ENCODE measurements at regions not wholly inside any gene's neighbourhood (a gene's known extent, or its start where the extent isn't known, plus 50 kb on each side); places are given as distances from the start of the nearest gene placed in this dataset.
"Not testable (repeated sequence)": the region's sequence is repeated elsewhere in the genome, so short reads cannot be mapped to it uniquely, and the experiment has no call there.

DNA sequence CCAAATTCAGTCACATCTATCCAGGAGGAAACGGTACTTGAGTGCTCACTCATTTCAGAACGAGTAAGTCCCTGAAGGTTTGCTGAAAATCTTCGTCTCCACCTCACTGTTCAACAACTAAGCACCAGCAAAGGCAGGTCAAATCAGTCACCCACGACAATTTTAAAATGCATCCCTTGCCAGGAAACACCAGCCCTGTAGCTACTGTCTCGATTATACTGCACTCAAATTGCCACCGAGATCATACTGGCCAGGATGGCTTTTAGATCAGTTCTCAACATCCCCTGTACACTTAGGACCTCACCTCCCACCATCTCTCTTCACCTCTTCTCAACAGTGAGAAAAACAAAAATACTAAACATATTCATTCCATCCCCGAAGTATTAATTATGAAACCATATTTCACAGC lies 298.6 kb downstream of the AGTPBP1 start:
- peaks cover 4% of the 10 kb centered on the region for H3K9me3 Mint-ChIP-seq
- no peak overlapping the region for H3K27ac Mint-ChIP-seq
- DNase-seq = no peak
- H3K27me3 Mint-ChIP-seq = no peaks in the 10 kb centered on the region
- H3K36me3 Mint-ChIP-seq (ENCODE audit: low read depth) = no peaks in the 10 kb centered on the region
- no peaks in the 10 kb centered on the region for H3K4me1 Mint-ChIP-seq
- intact Hi-C loops (cut with micrococcal nuclease) = no loop called here
- no peak overlapping the region for H3K4me3 Mint-ChIP-seq

GRCh38 chr9:85439791-85440190 lies 302.0 kb downstream of the AGTPBP1 start:
- no peaks in the 10 kb centered on the region for H3K36me3 Mint-ChIP-seq (ENCODE audit: low read depth)

DNA sequence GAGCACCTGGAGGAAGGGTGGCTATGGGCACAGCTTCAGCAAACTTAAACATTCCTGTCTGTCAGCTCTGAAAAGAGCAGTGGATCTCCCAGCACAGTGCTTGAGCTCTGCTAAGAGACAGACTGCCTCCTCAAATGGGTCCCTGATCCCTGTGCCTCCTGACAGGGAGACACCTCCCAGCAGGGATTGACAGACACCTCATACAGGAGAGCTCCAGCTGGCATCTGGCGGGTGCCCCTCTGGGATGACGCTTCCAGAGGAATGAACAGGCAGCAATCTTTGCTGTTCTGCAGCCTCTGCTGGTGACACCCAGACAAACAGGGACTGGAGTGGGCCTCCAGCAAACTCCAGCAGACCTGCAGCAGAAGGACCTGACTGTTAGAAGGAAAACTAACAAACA lies 307.8 kb downstream of the AGTPBP1 start:
- H3K27ac Mint-ChIP-seq; H3K36me3 Mint-ChIP-seq (ENCODE audit: low read depth); H3K4me1 Mint-ChIP-seq; intact Hi-C loops (cut with micrococcal nuclease); H3K9me3 Mint-ChIP-seq; H3K4me3 Mint-ChIP-seq; DNase-seq: not testable (repeated sequence)
- peaks cover 12% of the 10 kb centered on the region for H3K27me3 Mint-ChIP-seq

More at GRCh38 chr9:85439791-85440190, 302.0 kb downstream of the AGTPBP1 start:
- peaks cover 7% of the 10 kb centered on the region for H3K27me3 Mint-ChIP-seq
- DNase-seq = no peak
- H3K4me1 Mint-ChIP-seq = no peaks in the 10 kb centered on the region
- no peak overlapping the region for H3K4me3 Mint-ChIP-seq
- intact Hi-C loops (cut with micrococcal nuclease) = no loop called here
- no peak overlapping the region for H3K27ac Mint-ChIP-seq
- no peaks in the 10 kb centered on the region for H3K9me3 Mint-ChIP-seq

DNA sequence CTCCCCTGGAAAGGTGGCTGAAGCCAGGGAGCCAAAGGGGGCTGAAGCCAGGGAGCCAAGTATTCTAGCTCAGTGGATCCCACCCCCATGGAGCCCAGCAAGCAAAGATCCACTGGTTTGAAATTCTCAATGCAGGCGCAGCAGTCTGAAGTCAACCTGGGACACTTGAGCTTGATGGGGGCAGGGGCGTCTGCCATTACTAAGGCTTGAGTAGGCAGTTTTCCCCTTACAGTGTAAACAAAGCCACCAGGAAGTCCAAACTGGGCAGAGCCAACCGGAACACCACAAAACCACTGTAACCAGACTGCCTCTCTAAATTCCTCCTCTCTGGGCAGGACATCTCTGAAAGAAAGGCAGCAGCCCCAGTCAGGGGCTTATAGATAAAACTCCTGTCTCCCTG lies 308.2 kb downstream of the AGTPBP1 start:
- intact Hi-C loops (cut with micrococcal nuclease); H3K4me3 Mint-ChIP-seq; H3K4me1 Mint-ChIP-seq; DNase-seq; H3K36me3 Mint-ChIP-seq (ENCODE audit: low read depth); H3K27ac Mint-ChIP-seq; H3K9me3 Mint-ChIP-seq: not testable (repeated sequence)
- peaks cover 12% of the 10 kb centered on the region for H3K27me3 Mint-ChIP-seq

DNA sequence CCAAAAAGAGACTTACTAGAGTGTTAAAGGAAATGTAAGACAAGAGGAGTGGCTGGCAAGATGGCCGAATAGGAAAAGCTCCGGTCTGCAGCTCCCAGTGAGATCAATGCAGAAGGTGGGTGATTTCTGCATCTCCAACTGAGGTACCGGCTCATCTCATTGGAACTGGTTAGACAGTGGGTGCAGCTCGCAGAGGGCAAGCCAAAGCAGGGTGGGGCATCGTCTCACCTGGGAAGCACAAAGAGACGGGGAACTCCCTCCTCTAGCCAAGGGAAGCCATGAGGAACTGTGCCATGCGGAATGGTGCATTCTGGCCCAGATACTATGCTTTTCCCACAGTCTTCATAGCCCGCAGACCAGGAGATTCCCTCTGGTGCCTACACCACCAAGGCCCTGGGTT lies 308.7 kb downstream of the AGTPBP1 start:
- intact Hi-C loops (cut with micrococcal nuclease) = no loop called here
- peaks cover 12% of the 10 kb centered on the region for H3K27me3 Mint-ChIP-seq
- H3K9me3 Mint-ChIP-seq = no peaks in the 10 kb centered on the region
- H3K27ac Mint-ChIP-seq = no peak overlapping the region
- DNase-seq = no peak
- H3K4me3 Mint-ChIP-seq = no peak overlapping the region
- no peaks in the 10 kb centered on the region for H3K36me3 Mint-ChIP-seq (ENCODE audit: low read depth)
- no peaks in the 10 kb centered on the region for H3K4me1 Mint-ChIP-seq

DNA sequence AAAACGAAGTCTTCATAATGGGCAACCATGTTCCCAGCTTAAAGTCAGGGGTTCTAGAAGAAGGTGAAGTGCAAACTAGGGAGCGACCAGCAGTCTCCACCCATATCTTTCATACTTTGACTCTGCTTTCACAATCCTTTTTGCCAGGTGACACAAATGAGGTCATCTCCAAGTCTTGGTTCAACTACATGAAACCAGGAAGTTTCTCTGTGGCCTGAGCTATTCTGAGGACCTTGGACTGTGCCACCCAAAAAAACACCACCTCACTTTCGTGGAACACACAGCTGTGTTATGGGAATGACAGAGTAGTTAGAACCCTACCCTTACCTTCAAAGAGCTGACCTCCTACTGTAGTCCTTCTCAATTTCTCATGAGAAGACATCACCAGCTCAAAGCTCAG lies 309.2 kb downstream of the AGTPBP1 start:
- peaks cover 12% of the 10 kb centered on the region for H3K27me3 Mint-ChIP-seq
- H3K27ac Mint-ChIP-seq = no peak overlapping the region
- H3K4me1 Mint-ChIP-seq = no peaks in the 10 kb centered on the region
- no peak overlapping the region for H3K4me3 Mint-ChIP-seq
- no peak for DNase-seq
- H3K36me3 Mint-ChIP-seq (ENCODE audit: low read depth) = no peaks in the 10 kb centered on the region
- no peaks in the 10 kb centered on the region for H3K9me3 Mint-ChIP-seq
- intact Hi-C loops (cut with micrococcal nuclease) = no loop called here

DNA sequence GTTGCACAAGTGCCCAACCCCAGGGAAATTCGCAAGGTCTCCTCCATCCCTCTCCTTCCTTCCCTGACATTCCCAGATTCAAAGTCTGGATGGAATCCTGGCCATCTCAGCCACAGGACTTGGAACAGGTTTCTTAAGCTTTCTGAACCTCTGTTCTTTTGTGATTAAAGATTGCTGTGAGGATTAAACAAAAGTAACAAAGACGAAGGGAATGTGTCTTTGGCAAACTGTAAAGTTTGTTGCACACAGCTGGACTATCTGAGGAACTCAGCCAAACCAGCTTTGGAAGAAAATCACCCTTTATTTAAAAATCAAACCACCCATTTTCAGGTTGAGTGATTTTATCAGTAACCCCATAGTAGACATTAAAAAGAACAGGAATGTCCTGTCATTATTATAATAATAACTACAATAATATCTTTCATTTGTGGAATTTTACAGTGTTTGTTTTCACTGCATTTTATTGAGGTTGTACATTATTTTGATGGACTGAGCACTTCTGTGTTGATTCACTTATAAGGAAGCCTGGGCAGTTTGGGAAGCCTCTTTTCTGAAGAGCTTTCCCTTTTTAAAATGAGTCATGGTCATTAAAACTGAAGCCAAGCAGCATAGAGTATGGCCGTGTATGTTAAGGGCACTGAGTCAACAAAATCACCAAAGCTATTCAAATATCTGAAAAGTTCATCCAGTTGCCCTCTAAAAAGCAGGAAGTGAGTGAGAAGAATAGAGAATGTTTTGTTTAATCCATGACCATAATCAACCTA lies 310.2 kb downstream of the AGTPBP1 start:
- H3K4me1 Mint-ChIP-seq = no peaks in the 10 kb centered on the region
- H3K27me3 Mint-ChIP-seq = peaks cover 11% of the 10 kb centered on the region
- DNase-seq = no peak
- no peak overlapping the region for H3K27ac Mint-ChIP-seq
- H3K9me3 Mint-ChIP-seq = no peaks in the 10 kb centered on the region
- H3K36me3 Mint-ChIP-seq (ENCODE audit: low read depth) = no peaks in the 10 kb centered on the region
- intact Hi-C loops (cut with micrococcal nuclease) = no loop called here
- H3K4me3 Mint-ChIP-seq = no peak overlapping the region

DNA sequence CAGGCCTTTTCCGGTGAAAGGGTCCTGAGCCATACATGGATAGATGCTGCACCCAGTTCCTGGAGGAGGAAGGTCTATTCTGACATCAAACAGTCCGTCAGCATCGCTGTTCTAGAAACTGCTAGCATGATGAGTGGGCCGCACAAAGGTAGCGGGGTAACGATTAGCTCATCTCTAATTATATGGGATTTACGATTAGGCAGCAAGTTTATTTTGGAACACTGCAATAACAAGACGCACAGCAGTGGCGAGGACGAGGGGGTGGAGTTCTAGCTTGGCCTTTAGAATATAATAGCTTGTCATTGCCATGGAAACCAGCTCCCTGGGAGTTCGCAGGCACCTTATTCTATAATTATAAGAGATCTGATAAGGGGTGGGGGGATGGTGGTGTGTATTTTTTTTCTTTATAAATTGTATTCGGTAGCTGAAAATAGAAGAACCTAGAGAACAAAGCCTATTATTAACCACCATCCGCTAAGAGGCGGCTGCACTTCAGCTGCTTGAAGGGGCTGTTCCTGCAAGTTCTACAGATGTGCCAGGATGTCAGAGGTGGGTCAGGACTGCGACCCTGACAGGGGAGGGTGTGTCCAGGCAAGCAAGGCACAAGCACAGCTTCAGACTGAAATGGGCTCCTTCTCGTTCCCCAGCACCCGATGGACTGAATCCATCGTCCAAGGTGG lies 311.0 kb downstream of the AGTPBP1 start:
- no peaks in the 10 kb centered on the region for H3K4me1 Mint-ChIP-seq
- H3K27ac Mint-ChIP-seq = no peak overlapping the region
- peaks cover 12% of the 10 kb centered on the region for H3K27me3 Mint-ChIP-seq
- no peaks in the 10 kb centered on the region for H3K9me3 Mint-ChIP-seq
- no peaks in the 10 kb centered on the region for H3K36me3 Mint-ChIP-seq (ENCODE audit: low read depth)
- no peak overlapping the region for H3K4me3 Mint-ChIP-seq
- intact Hi-C loops (cut with micrococcal nuclease) = no loop called here
- no peak for DNase-seq

DNA sequence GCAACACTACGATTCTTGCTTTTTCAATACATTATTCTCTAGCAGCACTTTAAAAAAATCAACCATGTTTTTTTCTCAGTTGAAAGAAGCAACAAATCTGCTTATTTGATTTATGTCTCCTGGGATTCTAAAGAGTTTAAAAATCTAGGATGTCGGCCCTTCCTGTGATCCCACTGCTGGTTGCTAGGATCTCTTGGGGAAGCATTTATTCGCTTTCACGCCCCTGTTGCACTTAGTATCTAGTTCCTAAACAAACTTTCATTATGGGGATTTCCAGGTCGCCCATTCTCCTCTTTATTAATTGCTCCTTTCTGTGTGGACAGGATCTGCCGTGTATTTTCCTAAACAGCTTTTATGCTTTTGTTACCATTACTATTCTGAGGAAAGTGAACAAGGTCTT lies 313.5 kb downstream of the AGTPBP1 start:
- Mint-ChIP-seq H3K4me1 (peaks cover 2% of the 10 kb centered on the region), H3K27me3 (peaks cover 7% of the 10 kb centered on the region), H3K4me3 (no peak overlapping the region), H3K27ac (no peak overlapping the region), H3K9me3 (no peaks in the 10 kb centered on the region), H3K36me3 (ENCODE audit: low read depth) (no peaks in the 10 kb centered on the region)
- intact Hi-C loops (cut with micrococcal nuclease) = loop anchor here (10.0 kb wide), 1 partner anchor 187 kb away; no protein-coding TSS in a partner anchor
- DNase-seq = no peak

DNA sequence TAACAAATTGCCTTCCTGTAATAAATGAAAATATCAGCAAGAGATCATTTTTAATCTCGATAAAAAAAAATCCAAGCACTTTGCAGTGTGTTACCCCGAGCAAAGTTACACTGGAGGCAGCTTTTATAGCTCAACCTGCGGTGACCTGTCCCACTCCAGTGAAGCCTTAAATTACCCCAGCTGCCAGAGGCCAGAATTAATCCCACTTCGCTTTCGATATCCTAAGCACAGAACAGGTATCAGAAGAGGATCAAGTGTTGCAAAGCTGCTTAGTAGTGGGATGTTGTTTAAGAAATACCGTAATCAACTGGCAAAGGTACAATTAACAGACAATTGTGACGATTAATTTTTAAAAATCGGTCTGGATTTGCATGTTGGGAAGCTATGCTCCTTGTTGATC lies 314.0 kb downstream of the AGTPBP1 start:
- no peak for DNase-seq
- Mint-ChIP-seq H3K4me3 (no peak overlapping the region), H3K27ac (no peak overlapping the region), H3K27me3 (peaks cover 7% of the 10 kb centered on the region), H3K4me1 (peaks cover 2% of the 10 kb centered on the region), H3K36me3 (ENCODE audit: low read depth) (no peaks in the 10 kb centered on the region), H3K9me3 (no peaks in the 10 kb centered on the region)
- intact Hi-C loops (cut with micrococcal nuclease) = loop anchor here (10.0 kb wide), 1 partner anchor 187 kb away; no protein-coding TSS in a partner anchor

- no peak overlapping the region for H3K4me3 Mint-ChIP-seq
- no peaks in the 10 kb centered on the region for H3K9me3 Mint-ChIP-seq
- peak; percentile 85 for DNase-seq
- no peaks in the 10 kb centered on the region for H3K36me3 Mint-ChIP-seq (ENCODE audit: low read depth)
- intact Hi-C loops (cut with micrococcal nuclease) = loop anchor here (1.0 to 10.0 kb wide), 2 partner anchors 190 to 1028 kb away; no protein-coding TSS in a partner anchor
- H3K27me3 Mint-ChIP-seq = peaks cover 7% of the 10 kb centered on the region
- peaks cover 2% of the 10 kb centered on the region for H3K4me1 Mint-ChIP-seq
- H3K27ac Mint-ChIP-seq = no peak overlapping the region
Measured at GRCh38 chr9:85425153-85425611, 316.6 kb downstream of the AGTPBP1 start.

- intact Hi-C loops (cut with micrococcal nuclease) = loop anchor here (10.0 kb wide), 1 partner anchor 191 kb away; no protein-coding TSS in a partner anchor
- no peak for DNase-seq
- Mint-ChIP-seq H3K27me3 (peaks cover 7% of the 10 kb centered on the region), H3K4me3 (no peak overlapping the region), H3K4me1 (peaks cover 2% of the 10 kb centered on the region), H3K36me3 (ENCODE audit: low read depth) (no peaks in the 10 kb centered on the region), H3K9me3 (no peaks in the 10 kb centered on the region), H3K27ac (no peak overlapping the region)
Measured at GRCh38 chr9:85423422-85423821, 318.3 kb downstream of the AGTPBP1 start.

- no peak overlapping the region for H3K4me3 Mint-ChIP-seq
- peaks cover 7% of the 10 kb centered on the region for H3K27me3 Mint-ChIP-seq
- no peaks in the 10 kb centered on the region for H3K9me3 Mint-ChIP-seq
- intact Hi-C loops (cut with micrococcal nuclease) = loop anchor here (10.0 kb wide), 1 partner anchor 193 kb away; no protein-coding TSS in a partner anchor
- peaks cover 2% of the 10 kb centered on the region for H3K4me1 Mint-ChIP-seq
- no peak overlapping the region for H3K27ac Mint-ChIP-seq
- DNase-seq = no peak
- no peaks in the 10 kb centered on the region for H3K36me3 Mint-ChIP-seq (ENCODE audit: low read depth)
Measured at GRCh38 chr9:85421641-85422040, 320.1 kb downstream of the AGTPBP1 start.

GRCh38 chr9:85420750-85421149 lies 321.0 kb downstream of the AGTPBP1 start:
- peaks cover 3% of the 10 kb centered on the region for H3K27me3 Mint-ChIP-seq
- no peaks in the 10 kb centered on the region for H3K9me3 Mint-ChIP-seq
- H3K36me3 Mint-ChIP-seq (ENCODE audit: low read depth) = no peaks in the 10 kb centered on the region
- intact Hi-C loops (cut with micrococcal nuclease) = loop anchor here (10.0 kb wide), 1 partner anchor 194 kb away; no protein-coding TSS in a partner anchor
- peaks cover 2% of the 10 kb centered on the region for H3K4me1 Mint-ChIP-seq
- no peak overlapping the region for H3K4me3 Mint-ChIP-seq
- no peak overlapping the region for H3K27ac Mint-ChIP-seq
- no peak for DNase-seq
